Memory B cell (primary cell): ENCODE measurements at regions not wholly inside any gene's neighbourhood (a gene's known extent, or its start where the extent isn't known, plus 50 kb on each side); places are given as distances from the start of the nearest gene placed in this dataset.

Source experiments
- ATAC-seq: fragments of 150-1000 bp; cut with Tn5 transposase; 2 replicates; pipeline ENCODE4 v1.10.0; 2021; ENCODE audit warnings: low read depth, mild to moderate bottlenecking, moderate library complexity
- DNase-seq, 2 donors: peaks; one replicate each; pipeline ENCODE4 v3.0.0; 2022; ENCODE audit warnings: low spot score in 2 of 2
- H3K27ac Mint-ChIP-seq: one replicate; pipeline ENCODE4 v1.8.0; 2022; ENCODE audit warnings: mild to moderate bottlenecking, moderate library complexity, mixed read lengths
- H3K27me3 Mint-ChIP-seq: one replicate; pipeline ENCODE4 v1.8.0; 2022; ENCODE audit warnings: mixed read lengths
- H3K36me3 Mint-ChIP-seq: one replicate; pipeline ENCODE4 v1.8.0; 2022; ENCODE audit warnings: mild to moderate bottlenecking, mixed read lengths
- H3K4me1 Mint-ChIP-seq: one replicate; pipeline ENCODE4 v1.8.0; 2022; ENCODE audit warnings: mixed read lengths
- H3K4me3 Mint-ChIP-seq: one replicate; pipeline ENCODE4 v1.8.0; 2022; ENCODE audit warnings: mild to moderate bottlenecking, moderate library complexity, mixed read lengths
- H3K9me3 Mint-ChIP-seq: one replicate; pipeline ENCODE4 v1.8.0; 2022; ENCODE audit warnings: mixed read lengths

- DNase-seq = no peak
- Mint-ChIP-seq H3K27ac (no peak overlapping the region), H3K36me3 (no peaks in the 10 kb centered on the region)
These were observed 83.5 kb upstream of the LIMCH1 start for GRCh38 chr4:41454423-41454822.

GRCh38 chr4:41455206-41455605 lies 82.8 kb upstream of the LIMCH1 start:
- H3K27me3 Mint-ChIP-seq = peaks cover 2% of the 10 kb centered on the region
- H3K9me3 Mint-ChIP-seq = peaks cover 2% of the 10 kb centered on the region
- H3K27ac Mint-ChIP-seq = no peak overlapping the region
- DNase-seq = no peak
- no peak overlapping the region for H3K4me3 Mint-ChIP-seq
- no peaks in the 10 kb centered on the region for H3K36me3 Mint-ChIP-seq
- no peak for ATAC-seq
- no peaks in the 10 kb centered on the region for H3K4me1 Mint-ChIP-seq

More at GRCh38 chr4:41454423-41454822, 83.5 kb upstream of the LIMCH1 start:
- Mint-ChIP-seq H3K4me3 (no peak overlapping the region), H3K27me3 (peaks cover 2% of the 10 kb centered on the region), H3K4me1 (no peaks in the 10 kb centered on the region), H3K9me3 (peaks cover 1% of the 10 kb centered on the region)
- no peak for ATAC-seq

GRCh38 chr4:41456559-41457101 lies 81.3 kb upstream of the LIMCH1 start:
- Mint-ChIP-seq H3K4me3 (no peak overlapping the region), H3K27me3 (peaks cover 2% of the 10 kb centered on the region), H3K36me3 (no peaks in the 10 kb centered on the region), H3K9me3 (peaks cover 2% of the 10 kb centered on the region), H3K27ac (no peak overlapping the region), H3K4me1 (no peaks in the 10 kb centered on the region)
- ATAC-seq (no peak), DNase-seq (no peak)

- Mint-ChIP-seq H3K9me3 (peaks cover 2% of the 10 kb centered on the region), H3K27me3 (peaks cover 2% of the 10 kb centered on the region), H3K27ac (no peak overlapping the region), H3K36me3 (no peaks in the 10 kb centered on the region), H3K4me1 (no peaks in the 10 kb centered on the region), H3K4me3 (no peak overlapping the region)
- ATAC-seq = no peak
- no peak for DNase-seq
These were observed 79.3 kb upstream of the LIMCH1 start for GRCh38 chr4:41458689-41459088.

- Mint-ChIP-seq H3K36me3 (no peaks in the 10 kb centered on the region), H3K9me3 (peaks cover 3% of the 10 kb centered on the region)
These were observed 77.3 kb upstream of the LIMCH1 start for GRCh38 chr4:41460641-41461040.

GRCh38 chr4:41461780-41462307 lies 76.1 kb upstream of the LIMCH1 start:
- no peak for DNase-seq
- H3K27ac Mint-ChIP-seq = no peak overlapping the region
- no peak for ATAC-seq
- H3K9me3 Mint-ChIP-seq = peaks cover 3% of the 10 kb centered on the region
- peaks cover 3% of the 10 kb centered on the region for H3K27me3 Mint-ChIP-seq
- H3K4me3 Mint-ChIP-seq = no peak overlapping the region
- no peaks in the 10 kb centered on the region for H3K4me1 Mint-ChIP-seq
- no peaks in the 10 kb centered on the region for H3K36me3 Mint-ChIP-seq

More at GRCh38 chr4:41460641-41461040, 77.3 kb upstream of the LIMCH1 start:
- Mint-ChIP-seq H3K4me3 (no peak overlapping the region), H3K27ac (no peak overlapping the region), H3K27me3 (peaks cover 3% of the 10 kb centered on the region), H3K4me1 (no peaks in the 10 kb centered on the region)
- ATAC-seq = no peak
- no peak for DNase-seq

GRCh38 chr4:41465146-41465761 lies 72.7 kb upstream of the LIMCH1 start:
- Mint-ChIP-seq H3K4me3 (no peak overlapping the region), H3K36me3 (no peaks in the 10 kb centered on the region), H3K4me1 (no peaks in the 10 kb centered on the region), H3K27ac (no peak overlapping the region), H3K9me3 (peaks cover 4% of the 10 kb centered on the region), H3K27me3 (peaks cover 3% of the 10 kb centered on the region)
- ATAC-seq (no peak), DNase-seq (no peak)

GRCh38 chr4:41466249-41466648 lies 71.7 kb upstream of the LIMCH1 start:
- Mint-ChIP-seq H3K27me3 (peaks cover 5% of the 10 kb centered on the region), H3K36me3 (no peaks in the 10 kb centered on the region), H3K27ac (no peak overlapping the region), H3K9me3 (peaks cover 8% of the 10 kb centered on the region), H3K4me1 (no peaks in the 10 kb centered on the region), H3K4me3 (no peak overlapping the region)
- no peak for DNase-seq
- ATAC-seq = no peak

GRCh38 chr4:41468122-41468521 lies 69.8 kb upstream of the LIMCH1 start:
- DNase-seq = no peak
- Mint-ChIP-seq H3K4me1 (no peaks in the 10 kb centered on the region), H3K27ac (no peak overlapping the region), H3K36me3 (no peaks in the 10 kb centered on the region), H3K27me3 (peaks cover 8% of the 10 kb centered on the region), H3K9me3 (peaks cover 8% of the 10 kb centered on the region), H3K4me3 (no peak overlapping the region)
- ATAC-seq = no peak

- ATAC-seq = no peak
- Mint-ChIP-seq H3K9me3 (peaks cover 6% of the 10 kb centered on the region), H3K4me1 (no peaks in the 10 kb centered on the region), H3K36me3 (no peaks in the 10 kb centered on the region), H3K27me3 (peaks cover 7% of the 10 kb centered on the region), H3K4me3 (no peak overlapping the region), H3K27ac (no peak overlapping the region)
- DNase-seq = no peak
These were observed 66.6 kb upstream of the LIMCH1 start for GRCh38 chr4:41471126-41472071.

GRCh38 chr4:41472081-41472480 lies 65.9 kb upstream of the LIMCH1 start:
- Mint-ChIP-seq H3K9me3 (peaks cover 6% of the 10 kb centered on the region), H3K4me3 (no peak overlapping the region), H3K27ac (no peak overlapping the region), H3K36me3 (no peaks in the 10 kb centered on the region), H3K4me1 (no peaks in the 10 kb centered on the region), H3K27me3 (peaks cover 7% of the 10 kb centered on the region)
- ATAC-seq (no peak), DNase-seq (no peak)

- Mint-ChIP-seq H3K27ac (no peak overlapping the region), H3K4me1 (no peaks in the 10 kb centered on the region), H3K9me3 (peaks cover 6% of the 10 kb centered on the region), H3K36me3 (no peaks in the 10 kb centered on the region), H3K27me3 (peaks cover 7% of the 10 kb centered on the region), H3K4me3 (no peak overlapping the region)
- no peak for DNase-seq
- ATAC-seq = no peak
These were observed 64.8 kb upstream of the LIMCH1 start for GRCh38 chr4:41473176-41473575.

- no peak for ATAC-seq
- Mint-ChIP-seq H3K4me1 (no peaks in the 10 kb centered on the region), H3K27me3 (peaks cover 4% of the 10 kb centered on the region), H3K9me3 (peaks cover 2% of the 10 kb centered on the region), H3K36me3 (no peaks in the 10 kb centered on the region), H3K27ac (no peak overlapping the region), H3K4me3 (no peak overlapping the region)
- DNase-seq = no peak
These were observed 62.6 kb upstream of the LIMCH1 start for GRCh38 chr4:41475402-41475801.

GRCh38 chr4:41476310-41476885 lies 61.6 kb upstream of the LIMCH1 start:
- H3K36me3 Mint-ChIP-seq = no peaks in the 10 kb centered on the region
- DNase-seq (no peak), ATAC-seq (no peak)
- no peak overlapping the region for H3K4me3 Mint-ChIP-seq
- no peaks in the 10 kb centered on the region for H3K4me1 Mint-ChIP-seq
- no peak overlapping the region for H3K27ac Mint-ChIP-seq
- H3K9me3 Mint-ChIP-seq = no peaks in the 10 kb centered on the region
- peaks cover 3% of the 10 kb centered on the region for H3K27me3 Mint-ChIP-seq
